Natural killer cell (primary cell): ENCODE measurements at regions not wholly inside any gene's neighbourhood (a gene's known extent, or its start where the extent isn't known, plus 50 kb on each side); places are given as distances from the start of the nearest gene placed in this dataset.

Source experiments
- ATAC-seq, 3 donors: fragments of 150-1000 bp in 2 of 3; fragments of 200-7000 bp in 1 of 3; cut with Tn5 transposase; 1 replicate in 1 of 3; 2 replicates in 2 of 3; pipeline ENCODE4 v1.10.0; 2021; ENCODE audit warnings: mild to moderate bottlenecking in 2 of 3, moderate library complexity in 2 of 3
- DNase-seq, 2 donors: peaks; one replicate each; pipeline versions ENCODE4 v3.0.0 to v3.0.0-alpha.2; 2013 to 2021; ENCODE audit warnings: mixed read lengths in 1 of 2
- H3K27ac ChIP-seq: one replicate; pipeline ENCODE4 v1.5.1; 2013; ENCODE audit warnings: mild to moderate bottlenecking, low read length
- H3K27me3 ChIP-seq: one replicate; pipeline ENCODE4 v1.6.1; 2013; ENCODE audit warnings: low read length; ENCODE audit not compliant: control insufficient read depth, insufficient read depth
- H3K36me3 ChIP-seq: one replicate; pipeline ENCODE4 v1.6.1; 2013; ENCODE audit warnings: low read length; ENCODE audit not compliant: control insufficient read depth, insufficient read depth
- H3K4me1 ChIP-seq: one replicate; pipeline ENCODE4 v1.6.1; 2013; ENCODE audit warnings: low read length; ENCODE audit not compliant: control insufficient read depth, insufficient read depth
- H3K4me3 ChIP-seq: one replicate; pipeline ENCODE4 v1.5.1; 2013; ENCODE audit warnings: low read length
- H3K9me3 ChIP-seq: one replicate; pipeline ENCODE4 v1.6.1; 2013; ENCODE audit warnings: low read length; ENCODE audit not compliant: control insufficient read depth, insufficient read depth
- H3K27ac Mint-ChIP-seq, 2 donors: one replicate each; pipeline ENCODE4 v1.8.0; 2022; ENCODE audit warnings: mild to moderate bottlenecking in 2 of 2, mixed read lengths in 2 of 2, moderate library complexity in 1 of 2
- H3K27me3 Mint-ChIP-seq, 2 donors: one replicate each; pipeline ENCODE4 v1.8.0; 2022; ENCODE audit warnings: low read depth in 2 of 2, mixed read lengths in 2 of 2
- H3K36me3 Mint-ChIP-seq: one replicate; pipeline ENCODE4 v1.8.0; 2022; ENCODE audit warnings: mixed read lengths
- H3K4me1 Mint-ChIP-seq, 2 donors: one replicate each; pipeline ENCODE4 v1.8.0; 2022; ENCODE audit warnings: mixed read lengths in 2 of 2
- H3K4me3 Mint-ChIP-seq: one replicate; pipeline ENCODE4 v1.8.0; 2022; ENCODE audit warnings: mild to moderate bottlenecking, moderate library complexity, mixed read lengths
- H3K9me3 Mint-ChIP-seq, 2 donors: one replicate each; pipeline ENCODE4 v1.8.0; 2022; ENCODE audit warnings: mixed read lengths in 2 of 2
- WGBS: methylation state at CpG from one replicate; pipeline ENCODE4 v1.1.7; 2013; ENCODE audit warnings: missing lambda C conversion rate; ENCODE audit not compliant: insufficient coverage; 5-methylcytosine and 5-hydroxymethylcytosine counted together
- intact Hi-C: fragments of 100-400 bp; cut with micrococcal nuclease; formaldehyde crosslinking; loops from one replicate; pipeline ENCODE4 v1.14.2; 2022
- TF ChIP-seq, protein P1 (sequence below): fragments of 200-600 bp; IDR thresholded peaks from one replicate; pipeline ENCODE4 v1.8.0; 2022; ENCODE audit warnings: antibody characterized with exemption

- Mint-ChIP-seq H3K27me3 (no peaks in the 10 kb centered on the region), H3K4me1 (no peaks in the 10 kb centered on the region), H3K27ac (no peak overlapping the region), H3K4me3 (no peak overlapping the region), H3K36me3 (no peaks in the 10 kb centered on the region), H3K9me3 (peaks cover 3 to 9% of the 10 kb centered on the region in 2 donors)
- ATAC-seq (no peak), DNase-seq (no peak)
- Histone ChIP-seq H3K9me3 (no peaks in the 10 kb centered on the region), H3K27ac (no peak overlapping the region), H3K36me3 (no peaks in the 10 kb centered on the region), H3K27me3 (no peaks in the 10 kb centered on the region), H3K4me1 (no peaks in the 10 kb centered on the region), H3K4me3 (no peak overlapping the region)
- intact Hi-C loops: no loop called here
- TF ChIP-seq, protein P1, sequence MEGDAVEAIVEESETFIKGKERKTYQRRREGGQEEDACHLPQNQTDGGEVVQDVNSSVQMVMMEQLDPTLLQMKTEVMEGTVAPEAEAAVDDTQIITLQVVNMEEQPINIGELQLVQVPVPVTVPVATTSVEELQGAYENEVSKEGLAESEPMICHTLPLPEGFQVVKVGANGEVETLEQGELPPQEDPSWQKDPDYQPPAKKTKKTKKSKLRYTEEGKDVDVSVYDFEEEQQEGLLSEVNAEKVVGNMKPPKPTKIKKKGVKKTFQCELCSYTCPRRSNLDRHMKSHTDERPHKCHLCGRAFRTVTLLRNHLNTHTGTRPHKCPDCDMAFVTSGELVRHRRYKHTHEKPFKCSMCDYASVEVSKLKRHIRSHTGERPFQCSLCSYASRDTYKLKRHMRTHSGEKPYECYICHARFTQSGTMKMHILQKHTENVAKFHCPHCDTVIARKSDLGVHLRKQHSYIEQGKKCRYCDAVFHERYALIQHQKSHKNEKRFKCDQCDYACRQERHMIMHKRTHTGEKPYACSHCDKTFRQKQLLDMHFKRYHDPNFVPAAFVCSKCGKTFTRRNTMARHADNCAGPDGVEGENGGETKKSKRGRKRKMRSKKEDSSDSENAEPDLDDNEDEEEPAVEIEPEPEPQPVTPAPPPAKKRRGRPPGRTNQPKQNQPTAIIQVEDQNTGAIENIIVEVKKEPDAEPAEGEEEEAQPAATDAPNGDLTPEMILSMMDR: no peak
- WGBS: 76% methylated on average over 11 of the region's 11 CpGs
Observed at GRCh38 chr5:128749136-128749898, 211.3 kb upstream of the FBN2 start.

GRCh38 chr5:128750155-128750554 lies 212.1 kb upstream of the FBN2 start:
- TF ChIP-seq, protein P1: no peak
- intact Hi-C loops: no loop called here
- Mint-ChIP-seq H3K36me3 (no peaks in the 10 kb centered on the region), H3K9me3 (peaks cover 8 to 12% of the 10 kb centered on the region in 2 donors), H3K27me3 (no peaks in the 10 kb centered on the region), H3K4me1 (no peaks in the 10 kb centered on the region), H3K4me3 (no peak overlapping the region), H3K27ac (no peak overlapping the region)
- Histone ChIP-seq H3K9me3 (no peaks in the 10 kb centered on the region), H3K27ac (no peak overlapping the region), H3K36me3 (no peaks in the 10 kb centered on the region), H3K4me1 (no peaks in the 10 kb centered on the region), H3K27me3 (no peaks in the 10 kb centered on the region), H3K4me3 (no peak overlapping the region)
- DNase-seq (no peak), ATAC-seq (no peak)
- 83% methylated on average over 1 of the region's 1 CpG for WGBS

DNA sequence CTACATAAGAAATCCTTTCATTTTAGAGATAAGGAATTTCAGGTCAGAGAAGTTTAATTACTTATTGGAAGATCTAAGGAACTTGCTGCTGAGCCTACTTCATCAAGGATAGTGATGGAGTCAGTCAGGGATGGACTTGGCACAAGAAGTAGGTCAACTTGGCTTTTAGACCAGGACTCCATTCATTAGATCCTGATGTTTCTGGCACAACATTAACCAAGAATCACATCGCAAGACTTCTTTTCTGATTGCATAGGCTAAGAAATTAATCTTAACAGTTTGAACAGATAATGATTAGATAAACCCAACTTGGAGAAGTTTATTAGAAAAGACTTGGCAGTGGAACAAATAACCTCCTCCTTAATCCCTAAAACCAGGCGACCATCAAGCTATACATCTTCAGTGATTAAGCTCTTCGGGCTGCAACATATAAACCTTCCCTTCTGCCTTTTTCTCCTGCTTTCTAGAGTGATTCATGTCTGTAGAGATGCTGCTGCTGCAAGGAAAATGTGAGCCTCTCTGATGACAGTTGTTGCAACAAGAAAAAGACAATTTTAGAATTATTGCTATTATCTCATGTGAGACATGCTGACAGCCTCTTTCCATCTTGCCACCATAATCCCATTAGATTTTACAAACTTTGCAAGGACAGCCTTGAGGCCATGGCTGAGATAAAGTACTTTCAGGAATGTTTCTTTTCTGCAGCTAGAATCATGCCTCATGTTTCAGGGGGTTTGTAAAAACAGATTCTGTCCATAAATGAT lies 207.9 kb upstream of the SLC27A6 start:
- Histone ChIP-seq H3K4me1 (no peaks in the 10 kb centered on the region), H3K27me3 (no peaks in the 10 kb centered on the region), H3K27ac (no peak overlapping the region), H3K36me3 (no peaks in the 10 kb centered on the region), H3K4me3 (no peak overlapping the region), H3K9me3 (no peaks in the 10 kb centered on the region)
- Mint-ChIP-seq H3K27me3 (no peaks in the 10 kb centered on the region), H3K27ac (no peak overlapping the region), H3K4me1 (no peaks in the 10 kb centered on the region), H3K9me3 (peaks cover 18 to 42% of the 10 kb centered on the region in 2 donors), H3K4me3 (no peak overlapping the region), H3K36me3 (no peaks in the 10 kb centered on the region)
- WGBS: no CpG with 5 or more reads among the region's 3 CpGs
- DNase-seq: no peak
- intact Hi-C loops: no loop called here
- TF ChIP-seq, protein P1: no peak
- ATAC-seq: no peak
